ENCODE measurements at regions not wholly inside any gene's neighbourhood (a gene's known extent, or its start where the extent isn't known, plus 50 kb on each side); places are given as distances from the start of the nearest gene placed in this dataset.

DNA sequence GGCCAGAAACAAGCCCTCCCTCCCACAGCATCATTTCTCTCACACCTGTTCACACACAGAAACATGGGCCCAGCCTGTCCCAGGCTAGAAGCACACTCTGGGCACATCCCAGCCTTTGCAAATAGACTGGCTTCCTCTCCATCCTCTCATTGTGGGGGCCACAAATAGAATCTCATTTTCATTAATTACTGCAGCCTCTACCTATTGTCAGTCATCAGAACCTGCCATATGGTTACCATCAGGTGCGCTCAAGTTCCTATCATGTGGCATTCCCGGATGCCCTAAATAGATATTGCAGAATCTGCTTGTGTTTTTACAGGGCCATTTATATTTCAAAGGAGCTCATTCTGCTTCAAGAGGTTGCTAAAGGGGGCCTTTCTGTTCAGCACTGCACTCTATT lies 460.7 kb downstream of the BCL11A start:
- peak overlapping the region in 3 of 4 donors; percentile 67 to 81 (median 71) for H3K27ac ChIP-seq
- H3K9me3 ChIP-seq: no peaks in the 10 kb centered on the region
- H3K36me3 ChIP-seq: no peaks in the 10 kb centered on the region
- intact Hi-C loops (cut with DNase I; ENCODE audit: low total_unique reads) (no loop called here), in situ Hi-C loops (cut with MboI; ENCODE audit: low pct_ligation_motif_present in 1 of 4, low pct_unique_long_range_greater_than_20kb in 1 of 4, low sequenced_read_pairs in 3 of 4) (no loop called here)
- DNase-seq: no peak
- H3K4me3 ChIP-seq: no peak overlapping the region
- no peaks in the 10 kb centered on the region for H3K27me3 ChIP-seq
- TF ChIP-seq EP300 (IDR thresholded peaks at IDR 0.05; ENCODE audit: low read depth) (no peak), POLR2AphosphoS5 (IDR thresholded peaks at IDR 0.05) (no peak), POLR2A (IDR thresholded peaks at IDR 0.05) (no peak)
- TF ChIP-seq, protein P1, sequence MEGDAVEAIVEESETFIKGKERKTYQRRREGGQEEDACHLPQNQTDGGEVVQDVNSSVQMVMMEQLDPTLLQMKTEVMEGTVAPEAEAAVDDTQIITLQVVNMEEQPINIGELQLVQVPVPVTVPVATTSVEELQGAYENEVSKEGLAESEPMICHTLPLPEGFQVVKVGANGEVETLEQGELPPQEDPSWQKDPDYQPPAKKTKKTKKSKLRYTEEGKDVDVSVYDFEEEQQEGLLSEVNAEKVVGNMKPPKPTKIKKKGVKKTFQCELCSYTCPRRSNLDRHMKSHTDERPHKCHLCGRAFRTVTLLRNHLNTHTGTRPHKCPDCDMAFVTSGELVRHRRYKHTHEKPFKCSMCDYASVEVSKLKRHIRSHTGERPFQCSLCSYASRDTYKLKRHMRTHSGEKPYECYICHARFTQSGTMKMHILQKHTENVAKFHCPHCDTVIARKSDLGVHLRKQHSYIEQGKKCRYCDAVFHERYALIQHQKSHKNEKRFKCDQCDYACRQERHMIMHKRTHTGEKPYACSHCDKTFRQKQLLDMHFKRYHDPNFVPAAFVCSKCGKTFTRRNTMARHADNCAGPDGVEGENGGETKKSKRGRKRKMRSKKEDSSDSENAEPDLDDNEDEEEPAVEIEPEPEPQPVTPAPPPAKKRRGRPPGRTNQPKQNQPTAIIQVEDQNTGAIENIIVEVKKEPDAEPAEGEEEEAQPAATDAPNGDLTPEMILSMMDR (IDR thresholded peaks at IDR 0.05): no peak
- peaks cover 3 to 39% (median 15%) of the 10 kb centered on the region in 4 donors for H3K4me1 ChIP-seq
- 79 to 97% methylated on average over 2 of the region's 2 CpGs for WGBS, 2 donors (ENCODE audit: low coverage in 1 of 2)

DNA sequence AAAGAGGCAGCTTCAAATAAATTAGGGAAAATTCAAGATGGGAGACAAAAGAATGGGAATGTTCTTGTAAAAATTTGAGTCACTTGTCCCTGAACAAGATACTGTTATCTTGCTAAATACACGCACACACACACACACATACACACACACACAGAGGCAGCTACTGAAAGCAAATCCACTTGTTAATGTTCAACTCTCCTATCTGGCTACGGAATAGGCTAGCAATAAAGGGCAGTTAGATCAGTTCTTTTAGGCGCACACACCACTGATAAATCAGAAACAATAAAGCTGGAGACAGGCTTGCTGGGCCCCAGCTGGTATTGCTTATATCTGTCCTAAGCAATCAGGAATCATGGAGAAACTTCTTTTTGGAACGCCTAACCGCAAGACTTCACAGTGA lies 461.6 kb downstream of the BCL11A start:
- Histone ChIP-seq H3K27me3 (no peaks in the 10 kb centered on the region), H3K4me3 (no peak overlapping the region), H3K36me3 (no peaks in the 10 kb centered on the region), H3K27ac (peak overlapping the region; percentile 58 to 81 (median 69)), H3K4me1 (peaks cover 3 to 35% (median 15%) of the 10 kb centered on the region in 4 donors), H3K9me3 (no peaks in the 10 kb centered on the region)
- in situ Hi-C loops (cut with MboI; ENCODE audit: low pct_ligation_motif_present in 1 of 4, low pct_unique_long_range_greater_than_20kb in 1 of 4, low sequenced_read_pairs in 3 of 4) (no loop called here), intact Hi-C loops (cut with DNase I; ENCODE audit: low total_unique reads) (no loop called here)
- TF ChIP-seq EP300 (IDR thresholded peaks at IDR 0.05; ENCODE audit: low read depth) (no peak), POLR2AphosphoS5 (IDR thresholded peaks at IDR 0.05) (peak in 2 of 3 donors; percentile 8 to 33)
- DNase-seq: peak; percentile 81
- WGBS, 2 donors (ENCODE audit: low coverage in 1 of 2): 43 to 60% methylated on average over 5 of the region's 5 CpGs

DNA sequence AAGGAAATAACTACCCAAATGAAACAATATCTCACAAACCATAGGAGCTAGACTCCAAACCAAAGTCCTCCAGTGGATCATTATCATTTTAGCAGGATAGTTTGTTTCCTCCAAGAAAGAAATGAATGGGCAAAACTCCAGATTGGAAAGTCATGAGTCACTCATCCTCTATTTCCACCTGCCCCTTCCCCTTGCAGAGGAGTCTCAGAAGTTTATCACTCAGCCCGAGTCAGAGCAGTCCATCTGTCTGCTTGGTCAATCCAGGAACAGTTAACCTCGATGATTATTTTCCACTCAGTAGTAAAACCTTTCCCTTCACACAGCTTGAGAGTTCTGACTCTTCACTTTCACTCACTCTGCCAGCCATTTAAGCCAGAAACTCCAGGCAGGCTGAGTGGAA lies 462.2 kb downstream of the BCL11A start:
- H3K27me3 ChIP-seq: no peaks in the 10 kb centered on the region
- no peak for DNase-seq
- no peaks in the 10 kb centered on the region for H3K9me3 ChIP-seq
- H3K27ac ChIP-seq: peak overlapping the region; percentile 34 to 81 (median 69)
- H3K4me1 ChIP-seq: peaks cover 3 to 30% (median 15%) of the 10 kb centered on the region in 4 donors
- TF ChIP-seq POLR2A (IDR thresholded peaks at IDR 0.05) (no peak), POLR2AphosphoS5 (IDR thresholded peaks at IDR 0.05) (no peak), EP300 (IDR thresholded peaks at IDR 0.05; ENCODE audit: low read depth) (no peak)
- TF ChIP-seq, protein P1 (IDR thresholded peaks at IDR 0.05): no peak
- intact Hi-C loops (cut with DNase I; ENCODE audit: low total_unique reads) (no loop called here), in situ Hi-C loops (cut with MboI; ENCODE audit: low pct_ligation_motif_present in 1 of 4, low pct_unique_long_range_greater_than_20kb in 1 of 4, low sequenced_read_pairs in 3 of 4) (no loop called here)
- H3K36me3 ChIP-seq: no peaks in the 10 kb centered on the region
- 13% methylated on average over 2 of the region's 2 CpGs; no CpG with 5 or more reads in 1 of the 2 donors for WGBS, 2 donors (ENCODE audit: low coverage in 1 of 2)
- no peak overlapping the region for H3K4me3 ChIP-seq

DNA sequence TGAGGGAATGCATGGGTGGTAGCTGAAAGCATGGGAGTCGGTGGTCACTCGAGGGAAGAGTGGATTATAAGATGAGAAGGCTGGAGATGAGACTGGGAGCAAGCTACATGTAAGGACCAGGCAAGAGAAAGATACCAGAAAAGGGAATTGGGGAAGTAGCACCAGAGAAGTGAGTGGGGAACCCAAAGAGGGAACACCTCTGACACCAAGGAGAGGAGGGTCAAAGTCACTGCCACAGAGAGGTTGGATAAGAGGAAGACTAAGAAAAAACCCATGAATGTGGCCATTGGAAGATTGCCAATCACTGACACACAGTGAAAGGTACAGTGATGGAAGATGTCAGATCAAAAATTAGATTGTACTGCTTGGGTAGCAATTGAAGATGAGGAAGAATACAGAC lies 473.9 kb downstream of the BCL11A start:
- no peaks in the 10 kb centered on the region for H3K36me3 ChIP-seq
- no peaks in the 10 kb centered on the region for H3K9me3 ChIP-seq
- H3K27ac ChIP-seq: no peak overlapping the region
- DNase-seq: no peak
- WGBS, 2 donors (ENCODE audit: low coverage in 1 of 2): 62 to 84% methylated on average over 2 of the region's 2 CpGs
- H3K4me1 ChIP-seq: no peaks in the 10 kb centered on the region
- in situ Hi-C loops (cut with MboI; ENCODE audit: low pct_ligation_motif_present in 1 of 4, low pct_unique_long_range_greater_than_20kb in 1 of 4, low sequenced_read_pairs in 3 of 4): no loop called here
- TF ChIP-seq POLR2A (IDR thresholded peaks at IDR 0.05) (no peak), POLR2AphosphoS5 (IDR thresholded peaks at IDR 0.05) (no peak), EP300 (IDR thresholded peaks at IDR 0.05; ENCODE audit: low read depth) (no peak)
- TF ChIP-seq, protein P1 (IDR thresholded peaks at IDR 0.05): no peak
- no peak overlapping the region for H3K4me3 ChIP-seq
- H3K27me3 ChIP-seq: no peaks in the 10 kb centered on the region
- intact Hi-C loops (cut with DNase I; ENCODE audit: low total_unique reads): no loop called here

DNA sequence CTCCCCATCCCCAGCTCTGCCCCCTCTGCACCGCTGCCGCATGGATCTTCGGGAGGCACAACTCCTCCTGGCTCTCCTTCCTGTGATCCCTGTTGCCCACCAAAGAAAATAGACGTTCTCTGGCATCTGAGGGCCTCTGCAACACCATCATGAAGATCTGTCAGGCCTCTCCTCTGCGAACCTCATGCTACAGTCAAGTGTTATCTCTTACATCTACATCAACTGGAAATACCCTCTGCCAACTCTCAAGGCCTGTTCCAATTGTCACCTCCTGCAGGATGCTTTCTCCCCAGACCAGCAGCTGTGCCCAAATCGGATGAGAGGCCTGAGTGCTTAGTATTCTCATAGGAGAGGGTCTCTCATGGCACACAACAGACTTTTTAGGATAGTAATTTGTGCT lies 478.4 kb downstream of the BCL11A start:
- intact Hi-C loops (cut with DNase I; ENCODE audit: low total_unique reads): no loop called here
- WGBS, 2 donors (ENCODE audit: low coverage in 1 of 2): 88% methylated on average over 6 of the region's 6 CpGs; no CpG with 5 or more reads in 1 of the 2 donors
- no peak overlapping the region for H3K27ac ChIP-seq
- DNase-seq: no peak
- in situ Hi-C loops (cut with MboI; ENCODE audit: low pct_ligation_motif_present in 1 of 4, low pct_unique_long_range_greater_than_20kb in 1 of 4, low sequenced_read_pairs in 3 of 4): no loop called here
- H3K27me3 ChIP-seq: no peaks in the 10 kb centered on the region
- no peaks in the 10 kb centered on the region for H3K4me1 ChIP-seq
- H3K4me3 ChIP-seq: no peak overlapping the region
- H3K9me3 ChIP-seq: no peaks in the 10 kb centered on the region
- TF ChIP-seq POLR2A (IDR thresholded peaks at IDR 0.05) (no peak), EP300 (IDR thresholded peaks at IDR 0.05; ENCODE audit: low read depth) (no peak), POLR2AphosphoS5 (IDR thresholded peaks at IDR 0.05) (no peak)
- TF ChIP-seq, protein P1 (IDR thresholded peaks at IDR 0.05): no peak
- H3K36me3 ChIP-seq: no peaks in the 10 kb centered on the region

Data from transverse colon (tissue), 4 donors.